ENCODE measurements at regions not wholly inside any gene's neighbourhood (a gene's known extent, or its start where the extent isn't known, plus 50 kb on each side); places are given as distances from the start of the nearest gene placed in this dataset.

- Histone ChIP-seq H3K4me3 (no peak overlapping the region), H3K27ac (no peak overlapping the region), H3K27me3 (no peaks in the 10 kb centered on the region), H3K4me1 (no peaks in the 10 kb centered on the region), H3K9me3 (no peaks in the 10 kb centered on the region), H3K36me3 (no peaks in the 10 kb centered on the region)
- TF ChIP-seq POLR2A (IDR thresholded peaks at IDR 0.05), result no peak
- no peak for TF ChIP-seq CTCF (IDR thresholded peaks at IDR 0.05)
- no peak for TF ChIP-seq POLR2AphosphoS5 (IDR thresholded peaks at IDR 0.05)
- TF ChIP-seq EP300 (IDR thresholded peaks at IDR 0.05), result no peak
- no peak for DNase-seq (ENCODE audit: low spot score in 2 of 2)
Observed at GRCh38 chr4:125710766-125711165, 396.0 kb downstream of the FAT4 start.

DNA sequence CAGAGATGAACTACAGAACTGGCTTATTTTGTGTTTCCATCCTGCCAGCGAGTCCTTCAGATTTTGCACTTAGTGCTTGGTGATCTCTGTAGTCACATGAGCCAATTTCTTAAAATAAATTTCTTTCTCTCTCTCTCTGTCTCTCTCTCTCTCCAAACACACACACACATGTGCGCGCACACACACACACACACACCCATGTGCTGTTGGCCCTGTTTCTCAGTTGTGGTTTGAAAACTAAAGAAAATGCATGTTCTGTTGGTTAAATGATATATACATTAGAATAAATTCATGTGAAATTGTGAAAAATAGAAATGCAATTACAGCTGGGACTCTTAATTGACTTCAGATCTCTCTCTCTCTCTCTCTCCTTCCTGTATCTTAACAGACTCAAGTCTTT is 399.3 kb downstream of the FAT4 start:
- H3K4me1 ChIP-seq, result no peaks in the 10 kb centered on the region
- H3K9me3 ChIP-seq, result no peaks in the 10 kb centered on the region
- H3K36me3 ChIP-seq, result no peaks in the 10 kb centered on the region
- H3K27me3 ChIP-seq, result no peaks in the 10 kb centered on the region
- WGBS, result 95% methylated on average over 3 of the region's 3 CpGs
- DNase-seq (ENCODE audit: low spot score in 2 of 2), result no peak
- no peak overlapping the region for H3K27ac ChIP-seq
- no peak for TF ChIP-seq CTCF (IDR thresholded peaks at IDR 0.05)
- TF ChIP-seq POLR2A (IDR thresholded peaks at IDR 0.05), result no peak
- TF ChIP-seq POLR2AphosphoS5 (IDR thresholded peaks at IDR 0.05), result no peak
- TF ChIP-seq EP300 (IDR thresholded peaks at IDR 0.05), result no peak
- no peak overlapping the region for H3K4me3 ChIP-seq

DNA sequence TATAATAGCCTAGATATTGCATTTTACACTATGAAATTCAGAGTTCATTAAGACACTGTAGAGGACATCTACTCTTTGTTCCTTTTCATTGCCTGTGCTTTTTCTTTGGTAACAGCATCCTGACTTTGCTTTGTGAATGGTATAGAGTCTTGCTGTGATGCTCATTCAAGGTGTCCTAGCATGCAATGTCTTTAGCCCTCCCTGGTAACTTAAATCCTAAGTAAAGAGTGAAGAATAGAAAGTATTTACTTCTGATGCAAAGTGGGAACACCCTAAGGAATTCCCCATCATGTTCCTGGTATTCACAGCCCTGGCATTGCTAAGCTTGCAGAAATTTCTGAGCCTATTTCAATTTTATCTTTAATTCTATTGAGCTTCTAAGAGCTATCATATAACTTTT is 400.1 kb downstream of the FAT4 start:
- Histone ChIP-seq H3K27ac (no peak overlapping the region), H3K36me3 (no peaks in the 10 kb centered on the region), H3K27me3 (no peaks in the 10 kb centered on the region), H3K4me1 (no peaks in the 10 kb centered on the region), H3K4me3 (no peak overlapping the region), H3K9me3 (no peaks in the 10 kb centered on the region)
- no peak for DNase-seq (ENCODE audit: low spot score in 2 of 2)
- TF ChIP-seq EP300 (IDR thresholded peaks at IDR 0.05) (no peak), POLR2A (IDR thresholded peaks at IDR 0.05) (no peak), CTCF (IDR thresholded peaks at IDR 0.05) (no peak), POLR2AphosphoS5 (IDR thresholded peaks at IDR 0.05) (no peak)

- TF ChIP-seq POLR2A (IDR thresholded peaks at IDR 0.05) (no peak), EP300 (IDR thresholded peaks at IDR 0.05) (no peak), CTCF (IDR thresholded peaks at IDR 0.05) (no peak), POLR2AphosphoS5 (IDR thresholded peaks at IDR 0.05) (no peak)
- Histone ChIP-seq H3K36me3 (no peaks in the 10 kb centered on the region), H3K27ac (no peak overlapping the region), H3K4me3 (no peak overlapping the region), H3K9me3 (no peaks in the 10 kb centered on the region), H3K27me3 (no peaks in the 10 kb centered on the region), H3K4me1 (no peaks in the 10 kb centered on the region)
- 87% methylated on average over 2 of the region's 2 CpGs for WGBS
- no peak for DNase-seq (ENCODE audit: low spot score in 2 of 2)
Observed at GRCh38 chr4:125719987-125720386, 405.2 kb downstream of the FAT4 start.

GRCh38 chr4:125722009-125722408 is 407.3 kb downstream of the FAT4 start:
- WGBS, result 94% methylated on average over 2 of the region's 2 CpGs
- TF ChIP-seq POLR2AphosphoS5 (IDR thresholded peaks at IDR 0.05) (no peak), CTCF (IDR thresholded peaks at IDR 0.05) (no peak), EP300 (IDR thresholded peaks at IDR 0.05) (no peak), POLR2A (IDR thresholded peaks at IDR 0.05) (no peak)
- Histone ChIP-seq H3K27me3 (no peaks in the 10 kb centered on the region), H3K4me3 (no peak overlapping the region), H3K27ac (no peak overlapping the region), H3K4me1 (no peaks in the 10 kb centered on the region), H3K36me3 (no peaks in the 10 kb centered on the region), H3K9me3 (no peaks in the 10 kb centered on the region)
- no peak for DNase-seq (ENCODE audit: low spot score in 2 of 2)

Data from suprapubic skin (tissue), 4 donors.